Esophagus squamous epithelium (tissue), 4 donors: ENCODE measurements at regions not wholly inside any gene's neighbourhood (a gene's known extent, or its start where the extent isn't known, plus 50 kb on each side); places are given as distances from the start of the nearest gene placed in this dataset.

Experiments
- POLR2A ChIP-seq, 4 donors: fragments of 450-650 bp; IDR thresholded peaks; one replicate each; pipeline ENCODE4 v1.6.1; 2017; ENCODE audit warnings: antibody characterized with exemption in 4 of 4, mild to moderate bottlenecking in 4 of 4, moderate library complexity in 3 of 4
- TF ChIP-seq, protein P1 (sequence below), 6 experiments: fragments of 450-650 bp in 4 of 6; fragments of 200-600 bp in 2 of 6; sonication (generic) in 2 of 6; IDR thresholded peaks; one replicate each; pipeline ENCODE4 v1.5.1; 2016 to 2019; ENCODE audit warnings: antibody characterized with exemption in 6 of 6, mild to moderate bottlenecking in 4 of 6, moderate library complexity in 4 of 6

DNA sequence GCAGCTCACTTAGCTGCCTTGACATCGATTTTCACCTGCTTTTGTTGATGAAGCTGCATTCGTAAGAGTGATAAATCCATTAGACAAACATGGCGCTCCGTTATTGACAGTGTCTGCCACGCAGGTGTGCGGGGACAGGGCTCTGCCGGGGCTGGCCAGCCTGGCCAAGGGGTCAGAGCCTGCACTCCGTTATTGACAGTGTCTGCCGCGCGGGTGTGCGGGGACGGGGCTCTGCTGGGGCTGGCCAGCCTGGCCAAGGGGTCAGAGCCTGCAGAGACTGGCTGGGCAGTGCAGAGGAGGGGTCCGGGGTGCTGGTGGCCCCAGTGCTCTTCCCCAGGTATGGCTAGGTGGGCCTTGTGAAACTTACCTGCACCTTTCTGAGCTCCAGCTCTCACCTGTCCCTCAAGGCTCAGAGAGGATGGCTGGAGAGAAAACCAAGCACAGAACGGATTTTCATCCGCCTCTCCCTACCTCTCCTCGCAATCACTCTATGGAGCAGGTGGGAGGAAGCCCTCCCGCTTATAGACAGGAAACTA is 101.6 kb upstream of the B3GAT1 start:
- TF ChIP-seq, protein P1, sequence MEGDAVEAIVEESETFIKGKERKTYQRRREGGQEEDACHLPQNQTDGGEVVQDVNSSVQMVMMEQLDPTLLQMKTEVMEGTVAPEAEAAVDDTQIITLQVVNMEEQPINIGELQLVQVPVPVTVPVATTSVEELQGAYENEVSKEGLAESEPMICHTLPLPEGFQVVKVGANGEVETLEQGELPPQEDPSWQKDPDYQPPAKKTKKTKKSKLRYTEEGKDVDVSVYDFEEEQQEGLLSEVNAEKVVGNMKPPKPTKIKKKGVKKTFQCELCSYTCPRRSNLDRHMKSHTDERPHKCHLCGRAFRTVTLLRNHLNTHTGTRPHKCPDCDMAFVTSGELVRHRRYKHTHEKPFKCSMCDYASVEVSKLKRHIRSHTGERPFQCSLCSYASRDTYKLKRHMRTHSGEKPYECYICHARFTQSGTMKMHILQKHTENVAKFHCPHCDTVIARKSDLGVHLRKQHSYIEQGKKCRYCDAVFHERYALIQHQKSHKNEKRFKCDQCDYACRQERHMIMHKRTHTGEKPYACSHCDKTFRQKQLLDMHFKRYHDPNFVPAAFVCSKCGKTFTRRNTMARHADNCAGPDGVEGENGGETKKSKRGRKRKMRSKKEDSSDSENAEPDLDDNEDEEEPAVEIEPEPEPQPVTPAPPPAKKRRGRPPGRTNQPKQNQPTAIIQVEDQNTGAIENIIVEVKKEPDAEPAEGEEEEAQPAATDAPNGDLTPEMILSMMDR (IDR thresholded peaks at IDR 0.05) = no peak
- TF ChIP-seq POLR2A (IDR thresholded peaks at IDR 0.05) = no peak
